Astrocyte (in vitro differentiated cells and primary cell): ENCODE measurements at regions not wholly inside any gene's neighbourhood (a gene's known extent, or its start where the extent isn't known, plus 50 kb on each side); places are given as distances from the start of the nearest gene placed in this dataset.
A peak's percentile ranks its signal among the peaks of the same experiment; 100 is the strongest.

Experiments used
- DNase-seq: peaks from one replicate; pipeline ENCODE4 v3.0.0-alpha.2; 2010; ENCODE audit warnings: low read depth
- FAIRE-seq: peaks from 2 replicates; lab custom pipeline; 2011; peaks lifted over from hg19 to GRCh38; lab: Jason Lieb, UNC
- H2AFZ ChIP-seq: 2 replicates; pipeline ENCODE4 v1.6.0; 2012; ENCODE audit warnings: low read depth, low read length, inconsistent platforms
- H3K27ac ChIP-seq: 2 replicates; pipeline ENCODE4 v1.5.1; 2011; ENCODE audit warnings: low read depth, low read length, inconsistent platforms
- H3K27me3 ChIP-seq: 2 replicates; pipeline ENCODE4 v1.6.0; 2011; ENCODE audit warnings: low read length, inconsistent platforms; ENCODE audit not compliant: insufficient read depth
- H3K36me3 ChIP-seq: 2 replicates; pipeline ENCODE4 v1.5.1; 2011; ENCODE audit warnings: low read length, inconsistent platforms; ENCODE audit not compliant: insufficient read depth
- H3K4me1 ChIP-seq: 2 replicates; pipeline ENCODE4 v1.5.1; 2011; ENCODE audit warnings: low read length, inconsistent platforms; ENCODE audit not compliant: insufficient read depth
- H3K4me2 ChIP-seq: 2 replicates; pipeline ENCODE4 v1.6.0; 2012; ENCODE audit warnings: low read length, inconsistent platforms
- H3K4me3 ChIP-seq: 2 replicates; pipeline ENCODE4 v1.5.1; 2011; ENCODE audit warnings: low read depth, mild to moderate bottlenecking, low read length, inconsistent platforms; ENCODE audit not compliant: insufficient read depth
- H3K79me2 ChIP-seq: 2 replicates; pipeline ENCODE4 v1.6.0; 2012; ENCODE audit warnings: mild to moderate bottlenecking, low read length, inconsistent platforms; ENCODE audit not compliant: insufficient read depth
- H3K9ac ChIP-seq: 2 replicates; pipeline ENCODE4 v1.6.0; 2012; ENCODE audit warnings: mild to moderate bottlenecking, low read length, inconsistent platforms
- H3K9me3 ChIP-seq: 2 replicates; pipeline ENCODE4 v1.5.1; 2012; ENCODE audit warnings: low read depth, mild to moderate bottlenecking, low read length, inconsistent platforms; ENCODE audit not compliant: insufficient read depth
- H4K20me1 ChIP-seq: 2 replicates; pipeline ENCODE4 v1.6.0; 2012; ENCODE audit warnings: low read length, inconsistent platforms; ENCODE audit not compliant: insufficient read depth
- H3K27ac Mint-ChIP-seq: one replicate; pipeline ENCODE4 v1.8.0; 2021; ENCODE audit warnings: mild to moderate bottlenecking, mixed read lengths; ENCODE audit not compliant: unreplicated experiment
- H3K27me3 Mint-ChIP-seq: one replicate; pipeline ENCODE4 v1.8.0; 2021; ENCODE audit warnings: low read depth, mixed read lengths; ENCODE audit not compliant: unreplicated experiment
- H3K36me3 Mint-ChIP-seq: one replicate; pipeline ENCODE4 v1.8.0; 2021; ENCODE audit warnings: low read depth, mixed read lengths; ENCODE audit not compliant: unreplicated experiment
- H3K4me1 Mint-ChIP-seq: one replicate; pipeline ENCODE4 v1.8.0; 2021; ENCODE audit warnings: low read depth, mixed read lengths; ENCODE audit not compliant: unreplicated experiment
- H3K4me3 Mint-ChIP-seq: one replicate; pipeline ENCODE4 v1.8.0; 2021; ENCODE audit warnings: mild to moderate bottlenecking, moderate library complexity, mixed read lengths; ENCODE audit not compliant: unreplicated experiment
- H3K9me3 Mint-ChIP-seq: one replicate; pipeline ENCODE4 v1.8.0; 2021; ENCODE audit warnings: mild to moderate bottlenecking, mixed read lengths; ENCODE audit not compliant: unreplicated experiment
- CTCF ChIP-seq: IDR thresholded peaks from 2 replicates; pipeline ENCODE4 v1.5.1; 2011; ENCODE audit warnings: low read depth, mild to moderate bottlenecking, inconsistent platforms, low read length, moderate library complexity; ENCODE audit not compliant: insufficient read depth
- EZH2 ChIP-seq: IDR thresholded peaks from 2 replicates; pipeline ENCODE4 v1.6.1; 2012; ENCODE audit warnings: mild to moderate bottlenecking, low read length, inconsistent platforms; ENCODE audit not compliant: insufficient read depth

GRCh38 chr6:16840725-16841124, 79.5 kb upstream of the ATXN1 start:
- Mint-ChIP-seq H3K4me3 (no peak overlapping the region), H3K4me1 (peaks cover 29% of the 10 kb centered on the region), H3K36me3 (no peaks in the 10 kb centered on the region), H3K9me3 (peaks cover 2% of the 10 kb centered on the region), H3K27ac (peak overlapping the region; percentile 75), H3K27me3 (no peaks in the 10 kb centered on the region)
- Histone ChIP-seq H3K27ac (no peak overlapping the region), H3K4me2 (peak overlapping the region; percentile 38), H3K4me3 (no peak overlapping the region), H3K9ac (no peak overlapping the region), H3K36me3 (no peaks in the 10 kb centered on the region), H4K20me1 (no peaks in the 10 kb centered on the region), H3K79me2 (no peaks in the 10 kb centered on the region), H3K27me3 (no peaks in the 10 kb centered on the region), H3K4me1 (peaks cover 5% of the 10 kb centered on the region), H3K9me3 (no peaks in the 10 kb centered on the region), H2AFZ (peak overlapping the region; percentile 35)
- no peak for DNase-seq
- FAIRE-seq, result no peak
- TF ChIP-seq EZH2 (no peak), CTCF (no peak)

GRCh38 chr6:16840291-16840690, 79.0 kb upstream of the ATXN1 start:
- Mint-ChIP-seq H3K4me1 (peaks cover 29% of the 10 kb centered on the region), H3K27ac (peak overlapping the region; percentile 75), H3K9me3 (peaks cover 2% of the 10 kb centered on the region), H3K36me3 (no peaks in the 10 kb centered on the region), H3K27me3 (no peaks in the 10 kb centered on the region), H3K4me3 (no peak overlapping the region)
- Histone ChIP-seq H3K79me2 (no peaks in the 10 kb centered on the region), H3K4me1 (peaks cover 5% of the 10 kb centered on the region), H3K36me3 (no peaks in the 10 kb centered on the region), H2AFZ (no peak overlapping the region), H3K27ac (no peak overlapping the region), H4K20me1 (no peaks in the 10 kb centered on the region), H3K4me3 (no peak overlapping the region), H3K9me3 (no peaks in the 10 kb centered on the region), H3K27me3 (no peaks in the 10 kb centered on the region), H3K4me2 (peak overlapping the region; percentile 38), H3K9ac (no peak overlapping the region)
- DNase-seq (no peak), FAIRE-seq (no peak)
- TF ChIP-seq CTCF (no peak), EZH2 (no peak)

- no peak overlapping the region for H3K9ac ChIP-seq
- FAIRE-seq (no peak), DNase-seq (no peak)
- H3K4me3 Mint-ChIP-seq, result no peak overlapping the region
- H3K27ac Mint-ChIP-seq, result no peak overlapping the region
- peaks cover 5% of the 10 kb centered on the region for H3K4me1 ChIP-seq
- H3K36me3 ChIP-seq, result no peaks in the 10 kb centered on the region
- H3K4me1 Mint-ChIP-seq, result peaks cover 29% of the 10 kb centered on the region
- TF ChIP-seq EZH2, result no peak
- no peak for TF ChIP-seq CTCF
- no peak overlapping the region for H2AFZ ChIP-seq
- no peaks in the 10 kb centered on the region for H3K79me2 ChIP-seq
- H3K36me3 Mint-ChIP-seq, result no peaks in the 10 kb centered on the region
- H3K9me3 ChIP-seq, result no peaks in the 10 kb centered on the region
- peaks cover 2% of the 10 kb centered on the region for H3K9me3 Mint-ChIP-seq
- no peak overlapping the region for H3K4me3 ChIP-seq
- no peaks in the 10 kb centered on the region for H3K27me3 ChIP-seq
- no peak overlapping the region for H3K4me2 ChIP-seq
- no peaks in the 10 kb centered on the region for H3K27me3 Mint-ChIP-seq
- H4K20me1 ChIP-seq, result no peaks in the 10 kb centered on the region
- no peak overlapping the region for H3K27ac ChIP-seq
These were observed 78.4 kb upstream of the ATXN1 start for GRCh38 chr6:16839631-16840179.
